GM03348 (cell line): ENCODE measurements at regions not wholly inside any gene's neighbourhood (a gene's known extent, or its start where the extent isn't known, plus 50 kb on each side); places are given as distances from the start of the nearest gene placed in this dataset.

Experiments used
- DNase-seq: peaks from one replicate; pipeline ENCODE4 v3.0.0; 2012; ENCODE audit warnings: low spot score

DNA sequence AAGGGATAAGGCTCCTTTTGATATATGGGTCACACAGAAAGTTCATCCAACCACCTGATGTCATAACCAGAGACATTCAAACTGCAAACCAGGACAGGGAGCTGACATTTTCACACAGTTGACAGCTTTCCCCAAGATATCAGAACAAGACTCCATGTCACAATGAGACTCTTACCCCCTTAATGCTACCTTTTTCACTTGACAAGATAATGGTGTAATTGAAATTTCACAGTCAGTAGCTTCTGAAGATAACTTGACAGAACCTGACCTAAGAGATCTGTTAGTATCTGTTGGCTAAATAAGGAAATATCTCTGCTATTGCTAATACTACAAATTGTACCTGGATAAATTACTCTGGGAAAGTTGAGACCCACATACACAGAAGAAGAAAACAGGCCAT is 187.3 kb downstream of the C12orf50 start:
- no peak for DNase-seq

DNA sequence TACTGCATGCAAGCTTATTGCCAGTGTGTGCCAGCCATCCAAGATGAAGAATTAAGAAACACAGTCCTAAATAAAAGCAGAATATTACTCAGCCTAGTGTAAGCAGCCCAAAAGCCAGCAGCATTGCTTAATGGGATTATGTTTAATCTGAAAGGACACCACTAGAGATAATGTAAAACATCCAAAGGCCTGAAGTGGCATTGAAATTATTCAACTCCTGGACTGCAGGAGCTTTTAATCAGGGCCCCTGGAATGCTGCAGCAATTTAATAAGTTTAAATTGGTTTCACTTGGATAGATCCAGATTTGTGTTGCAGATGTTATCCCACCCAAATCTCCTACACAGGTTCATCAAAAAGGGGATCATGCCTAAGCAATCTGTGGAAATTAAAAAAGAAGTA is 193.0 kb downstream of the C12orf50 start:
- no peak for DNase-seq

DNA sequence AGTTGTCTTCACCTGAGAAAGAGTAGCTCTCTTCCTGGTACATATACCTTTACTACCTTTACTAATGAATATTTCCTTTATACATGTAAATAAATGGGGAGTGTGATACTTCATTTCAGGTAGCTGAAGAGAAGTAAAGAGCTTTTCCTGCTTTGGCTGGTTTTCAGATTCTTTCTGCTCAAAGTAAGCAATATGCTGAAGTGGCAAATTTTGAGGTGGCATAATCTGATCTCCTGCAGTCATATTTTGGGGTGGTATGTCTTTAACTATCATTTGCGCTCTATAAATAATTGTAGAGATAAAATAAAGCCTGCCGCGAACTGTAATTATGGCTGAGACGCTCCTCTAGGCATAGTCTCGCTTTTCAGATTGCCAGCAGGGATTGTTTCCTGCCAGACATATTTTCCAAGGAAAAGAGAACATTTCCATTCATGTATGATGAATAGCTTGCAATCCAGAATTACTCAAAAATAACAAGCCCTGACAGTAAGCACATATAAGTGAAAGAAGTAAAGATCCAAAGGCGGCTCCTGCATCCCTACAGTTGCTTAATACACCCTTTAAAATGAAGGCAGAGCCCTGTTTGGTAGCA is 200.7 kb downstream of the C12orf50 start:
- no peak for DNase-seq

DNA sequence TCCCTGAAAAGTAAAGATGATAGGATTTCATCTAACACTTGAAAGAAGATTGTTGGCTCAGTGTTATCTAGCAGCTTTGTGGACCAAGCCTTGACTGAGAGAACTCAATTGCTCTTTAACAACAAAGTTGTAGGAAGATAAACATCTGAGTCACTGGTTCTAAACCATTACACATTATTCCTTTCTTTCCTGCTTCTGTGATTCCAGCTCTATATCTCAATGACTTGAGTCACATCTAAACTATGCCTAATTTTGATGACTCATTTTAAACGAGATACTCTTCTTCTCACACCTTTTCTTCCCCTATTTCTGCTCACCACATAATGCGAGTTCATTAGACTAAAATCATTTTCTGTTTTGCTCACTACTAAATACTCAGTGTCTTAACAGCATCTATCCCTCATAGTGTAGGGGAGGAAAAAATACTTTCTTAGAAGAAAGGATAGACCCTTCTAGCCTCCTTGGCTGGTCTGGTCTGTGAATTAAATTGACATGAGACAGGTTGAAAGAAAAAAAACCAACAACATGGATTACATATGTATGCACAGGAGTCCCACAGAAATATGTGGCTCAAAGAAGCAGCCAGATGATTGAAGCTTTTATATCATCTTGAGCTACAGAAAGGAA is 201.4 kb downstream of the C12orf50 start:
- DNase-seq, result no peak

DNA sequence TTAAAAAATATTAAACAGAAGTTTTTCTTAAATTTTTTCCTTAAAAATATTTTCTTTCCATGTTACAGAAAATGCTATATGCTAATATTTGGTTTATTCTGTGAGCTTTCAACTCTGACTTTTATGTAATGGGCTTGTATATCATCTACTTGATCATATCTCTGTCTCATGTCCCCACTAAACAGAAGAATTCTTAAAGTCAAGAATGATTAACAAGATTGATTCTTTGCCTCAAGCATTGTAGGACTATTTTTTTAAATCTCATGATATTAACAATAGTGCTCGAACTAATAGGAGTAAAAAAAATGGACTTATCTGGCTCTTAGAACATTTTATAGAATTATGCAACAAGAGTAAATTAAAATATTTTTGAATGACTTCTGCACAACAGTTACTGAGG is 206.3 kb downstream of the C12orf50 start:
- DNase-seq, result no peak

DNA sequence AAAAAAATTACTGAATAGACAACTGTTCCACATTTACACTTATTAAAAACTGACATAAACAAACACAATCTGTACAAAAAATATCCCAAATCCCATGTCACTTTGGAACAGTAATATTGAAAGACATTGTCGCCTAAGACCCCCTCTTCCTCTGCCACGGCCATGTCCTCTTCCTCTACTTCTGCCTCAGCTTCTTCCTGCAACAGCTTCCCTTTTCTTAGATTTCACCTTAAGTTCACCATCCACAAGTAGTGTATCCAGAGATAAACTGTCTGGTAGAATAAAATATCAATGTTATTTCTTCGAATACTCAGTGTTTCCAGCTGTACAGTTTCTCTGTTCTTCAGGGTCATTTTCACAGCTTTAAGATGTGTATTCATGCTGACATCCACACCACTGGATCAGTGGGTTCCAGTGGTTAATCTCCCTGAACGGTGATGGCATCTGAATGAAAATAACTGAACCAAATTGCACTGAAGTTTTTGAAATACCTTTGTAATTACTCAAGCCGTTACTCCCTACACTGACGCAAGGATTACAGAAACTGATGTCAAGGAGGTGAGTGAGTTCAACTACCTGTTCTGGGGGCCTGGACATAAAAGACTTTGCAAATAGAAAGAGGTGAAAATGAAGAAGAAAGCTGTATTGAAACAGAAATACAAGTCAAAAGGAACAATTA is 208.5 kb downstream of the C12orf50 start:
- DNase-seq, result no peak

DNA sequence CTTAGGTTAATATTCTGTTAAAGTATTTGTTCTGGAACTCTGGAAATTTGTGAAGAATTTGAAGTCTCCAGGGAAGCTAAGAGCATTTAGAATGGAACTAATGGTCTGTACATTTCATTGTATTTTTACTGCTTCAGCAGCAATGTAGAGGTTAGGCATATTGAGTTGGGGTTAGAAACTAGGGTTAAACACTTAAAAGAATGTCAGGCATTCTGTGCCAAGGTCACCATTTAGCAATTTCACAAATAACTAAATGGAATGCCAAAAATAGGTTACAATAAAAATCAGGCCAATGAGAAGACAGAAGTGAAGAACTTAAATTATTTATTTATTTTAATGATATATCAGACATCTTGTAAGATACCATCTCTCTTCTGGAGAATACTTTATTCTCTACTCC is 210.8 kb downstream of the C12orf50 start:
- DNase-seq, result no peak

DNA sequence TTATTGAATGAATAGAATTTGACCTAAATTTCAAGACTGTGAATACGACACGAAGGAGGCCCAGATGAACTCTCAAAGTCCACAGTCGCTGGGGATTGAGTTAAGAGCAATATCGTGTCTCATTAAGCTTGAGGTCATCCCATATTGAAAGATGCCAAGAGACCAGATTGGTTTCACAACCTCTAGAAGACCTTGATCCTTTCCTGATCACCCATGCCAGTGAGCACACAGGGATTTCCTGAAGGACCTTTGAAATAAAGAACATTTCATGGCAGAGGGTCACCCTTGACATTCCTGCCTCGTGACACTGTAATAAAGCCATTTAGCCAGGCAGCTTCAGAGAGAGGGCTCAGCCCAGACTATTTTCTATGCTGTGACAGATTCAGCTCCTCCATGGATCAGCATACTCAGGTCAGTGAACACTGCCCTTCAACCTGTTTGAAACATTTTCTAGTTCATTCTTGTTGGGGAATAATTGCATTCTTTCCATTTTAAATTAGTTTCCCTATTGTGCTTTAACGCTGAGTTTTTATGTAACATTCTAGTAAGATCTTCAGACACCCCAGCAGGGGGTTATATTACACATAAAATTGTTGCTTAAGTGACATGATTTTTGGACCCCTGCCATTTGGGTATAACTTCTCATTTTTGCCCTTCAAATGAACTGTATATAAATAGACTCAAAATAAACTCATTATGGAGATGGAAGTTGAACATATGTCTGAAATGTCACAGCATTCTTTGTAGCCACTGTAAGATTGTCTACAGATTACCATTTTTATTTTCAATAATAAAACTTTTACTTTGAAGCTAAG is 213.2 kb downstream of the C12orf50 start:
- no peak for DNase-seq

DNA sequence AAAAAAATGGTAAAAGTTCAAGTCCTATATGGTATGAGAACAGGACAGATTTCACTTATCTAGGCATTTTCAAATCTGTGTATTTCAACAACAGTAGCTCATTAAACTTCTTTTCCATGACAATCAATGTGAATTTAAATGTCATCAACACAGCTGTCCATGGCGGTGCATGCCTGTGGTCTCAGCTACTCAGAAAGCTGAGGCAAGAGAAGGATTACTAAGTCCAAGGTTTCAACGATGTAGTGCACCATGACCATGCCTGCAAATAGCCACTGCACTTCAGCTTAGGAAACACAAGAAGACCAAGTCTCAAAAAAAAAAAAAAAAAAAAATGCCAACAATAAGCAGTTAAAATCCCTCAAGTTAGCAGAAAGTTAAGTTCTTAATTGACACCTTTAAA is 214.6 kb downstream of the C12orf50 start:
- no peak for DNase-seq

DNA sequence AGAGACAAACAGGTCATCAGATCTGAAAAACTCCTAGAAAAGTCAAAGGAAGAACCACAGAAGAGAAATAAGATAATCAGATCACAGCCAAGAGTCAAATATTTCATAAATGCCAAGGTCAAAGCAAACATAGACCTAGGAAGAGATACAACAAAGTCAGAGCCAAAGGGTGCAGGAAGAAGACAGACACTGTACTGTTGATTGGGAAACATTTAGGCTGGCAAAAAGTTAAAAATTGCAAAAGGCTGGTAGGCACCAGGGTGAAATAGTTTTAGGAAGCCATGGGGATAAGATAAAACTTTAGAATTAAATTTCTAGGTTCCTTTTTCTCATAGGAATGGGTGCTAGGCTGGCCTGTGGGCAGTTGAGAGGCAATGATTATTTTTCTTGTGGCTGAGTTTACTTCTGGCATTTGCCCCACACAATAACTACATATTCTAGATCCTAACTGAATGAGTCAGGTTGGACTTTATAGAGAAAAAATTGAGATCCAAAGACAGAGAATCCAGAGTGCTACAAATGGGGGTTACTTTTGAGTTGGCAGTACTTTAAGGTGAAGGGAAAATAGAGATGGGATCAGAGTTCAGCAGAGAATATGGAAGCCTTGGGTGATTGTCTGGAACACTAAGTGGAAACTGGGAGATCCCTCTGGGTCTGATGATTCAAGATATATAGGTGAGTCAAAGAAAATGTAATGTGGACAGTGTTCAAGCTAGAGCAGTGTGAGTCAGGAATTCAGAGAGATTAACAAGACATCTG is 215.5 kb downstream of the C12orf50 start:
- DNase-seq, result no peak

DNA sequence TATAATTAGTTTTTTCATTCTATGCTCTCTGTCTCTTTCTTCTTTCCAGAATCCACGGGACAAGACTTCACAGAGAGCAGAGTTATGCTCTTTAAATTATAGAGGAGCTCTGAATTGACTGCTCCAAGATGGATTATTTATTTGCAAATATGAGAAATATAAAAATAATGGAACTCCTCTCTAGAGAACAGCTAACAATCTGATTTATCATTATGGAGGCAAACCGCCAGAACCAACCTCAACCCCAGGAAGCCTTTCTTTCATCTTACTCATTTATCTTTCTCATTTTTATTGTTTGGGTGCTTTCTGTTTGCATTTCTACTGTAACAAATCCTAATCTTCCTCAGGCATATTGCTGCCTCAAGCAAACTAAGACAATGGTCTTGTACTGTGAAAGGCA is 216.5 kb downstream of the C12orf50 start:
- no peak for DNase-seq

DNA sequence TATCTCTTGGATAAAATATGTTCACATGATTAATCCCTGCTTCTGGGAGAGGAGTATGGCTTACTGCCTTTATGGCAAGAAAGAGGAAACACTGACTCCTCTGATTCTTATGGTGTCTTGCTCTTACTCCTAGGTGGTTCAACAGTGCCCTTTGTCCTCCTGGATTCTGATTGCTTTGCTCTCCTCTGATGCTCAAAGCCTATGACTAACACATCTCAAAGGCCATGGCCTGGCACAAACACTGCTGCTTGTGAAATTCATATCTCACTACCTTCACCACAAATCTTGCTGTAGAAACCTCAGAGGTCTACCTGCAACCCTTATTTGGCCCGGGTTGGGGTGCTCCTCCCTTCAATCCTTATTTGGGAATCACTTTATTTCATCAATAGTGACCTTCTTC is 217.2 kb downstream of the C12orf50 start:
- DNase-seq, result no peak

DNA sequence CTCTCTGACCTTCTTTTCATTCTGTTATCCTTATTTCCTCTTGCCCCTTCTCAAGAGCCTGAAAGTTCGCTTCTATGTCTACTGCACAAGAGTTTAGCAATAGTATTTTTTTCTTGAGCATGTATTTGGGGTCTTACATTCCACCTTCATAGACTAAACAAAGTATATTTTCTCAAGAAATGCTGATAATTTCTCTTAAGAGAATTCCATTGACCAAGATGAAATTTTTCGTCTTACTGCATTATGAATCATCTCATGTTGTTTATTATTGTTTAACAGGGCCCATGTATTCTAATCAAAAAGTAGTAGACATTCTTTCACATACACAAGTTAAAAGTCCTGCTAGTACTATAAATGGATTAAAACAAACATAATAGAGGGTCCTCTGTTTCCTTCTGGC is 219.3 kb downstream of the C12orf50 start:
- DNase-seq, result no peak

DNA sequence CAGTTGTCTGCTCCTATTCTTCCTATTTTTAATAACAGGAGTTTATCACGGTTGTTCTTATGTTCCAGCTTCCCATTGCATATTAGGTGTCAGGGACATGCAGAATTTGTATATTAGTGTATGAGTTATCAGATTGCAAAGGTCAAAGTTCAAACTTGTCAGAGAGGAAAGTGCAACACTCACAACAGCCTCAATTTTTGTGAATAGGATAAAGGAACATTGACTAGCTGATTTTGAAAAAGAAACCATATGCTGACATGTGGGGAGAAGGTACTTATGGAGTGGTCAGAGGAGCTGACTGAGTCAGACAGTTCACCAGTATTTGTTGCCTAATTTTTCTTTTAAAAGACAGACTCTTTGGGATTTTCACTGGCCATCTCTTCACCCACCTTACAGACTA is 222.1 kb downstream of the C12orf50 start:
- no peak for DNase-seq

DNA sequence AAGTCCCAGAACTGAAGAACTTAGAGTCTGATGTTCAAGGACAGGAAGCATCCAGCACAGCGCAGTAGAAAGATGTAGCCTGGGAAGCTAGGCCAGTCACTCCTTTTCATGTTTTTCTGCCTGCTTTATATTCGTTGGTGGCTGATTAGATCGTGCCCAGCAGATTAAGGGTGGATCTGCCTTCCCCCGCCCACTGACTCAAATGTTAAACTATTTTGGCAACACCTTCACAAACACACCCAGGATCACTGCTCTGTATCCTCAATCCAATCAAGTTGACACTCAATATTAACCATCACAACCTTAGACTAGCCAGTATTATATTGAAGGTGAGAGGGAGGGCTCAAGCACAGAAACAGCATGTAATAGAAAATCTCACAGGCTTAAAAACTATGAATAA is 222.9 kb downstream of the C12orf50 start:
- DNase-seq, result no peak

DNA sequence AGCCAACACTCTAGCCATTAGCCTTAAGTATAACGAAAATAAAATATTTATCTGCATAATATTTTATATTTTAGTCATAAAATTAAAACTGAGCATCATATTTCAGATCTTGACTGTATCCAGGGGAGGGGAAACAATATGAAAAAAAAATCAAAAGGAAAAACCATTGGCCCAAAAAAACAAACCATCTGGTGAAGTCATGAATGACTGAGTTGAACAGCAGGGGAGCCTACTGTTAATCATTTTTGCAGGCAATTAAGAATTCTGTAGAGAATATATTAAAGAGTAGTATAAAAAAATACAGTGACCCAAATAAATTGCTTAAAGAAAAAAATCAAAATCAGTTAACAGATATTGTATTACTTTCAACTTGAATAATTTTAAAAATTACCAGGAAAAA is 224.8 kb downstream of the C12orf50 start:
- no peak for DNase-seq

DNA sequence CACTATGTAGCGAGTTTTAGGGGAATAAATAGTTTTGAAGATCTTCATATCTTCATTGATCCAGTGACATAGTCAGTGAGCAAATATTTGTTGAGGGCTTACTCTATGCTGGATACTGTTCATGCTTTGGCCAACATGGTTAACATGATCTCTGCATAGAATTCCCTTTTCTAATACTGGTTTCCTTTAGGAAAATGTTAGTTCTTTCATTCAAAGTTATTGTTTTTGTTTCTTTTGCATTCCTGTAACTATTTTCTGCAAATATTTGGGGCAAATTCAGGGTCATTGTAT is 226.5 kb downstream of the C12orf50 start:
- no peak for DNase-seq

DNA sequence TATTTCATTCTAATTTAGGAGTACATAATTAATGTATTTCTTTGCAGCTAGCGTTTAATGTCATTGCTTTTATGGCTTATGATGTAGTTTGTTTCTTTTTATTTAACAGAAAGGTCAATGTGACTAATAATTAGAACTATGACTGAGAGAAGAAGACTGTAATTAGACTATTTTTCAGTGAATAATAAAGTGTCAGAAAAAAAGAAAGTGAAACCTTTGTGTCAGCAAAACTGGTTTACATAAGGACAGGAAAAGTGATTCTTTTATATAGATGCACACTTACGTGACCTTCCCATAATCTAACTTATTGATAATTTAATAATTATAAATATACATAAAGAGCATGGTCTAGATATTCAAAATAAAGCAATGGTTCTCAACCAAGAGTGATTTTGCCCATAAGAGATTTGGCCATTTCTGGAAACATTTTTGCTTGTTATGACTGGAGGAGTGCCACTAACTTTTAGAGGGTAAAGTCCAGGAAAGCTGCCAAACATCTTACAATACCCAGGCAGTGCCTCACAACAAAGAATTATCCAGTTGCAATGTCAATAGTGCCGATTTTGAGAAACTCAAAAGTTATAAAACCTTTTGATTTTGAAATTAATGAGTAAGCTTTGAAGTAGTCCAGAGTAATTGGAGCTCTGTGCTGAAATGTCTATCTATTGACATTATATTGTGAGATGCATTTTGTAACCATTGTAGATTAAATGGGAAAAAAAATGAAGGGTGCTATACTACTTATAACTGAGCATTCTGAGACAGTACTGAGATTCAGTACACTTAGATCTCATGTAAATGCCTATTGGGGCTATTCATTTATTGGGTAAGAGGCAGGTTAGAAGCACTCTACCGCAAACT is 227.1 kb downstream of the C12orf50 start:
- DNase-seq, result no peak

DNA sequence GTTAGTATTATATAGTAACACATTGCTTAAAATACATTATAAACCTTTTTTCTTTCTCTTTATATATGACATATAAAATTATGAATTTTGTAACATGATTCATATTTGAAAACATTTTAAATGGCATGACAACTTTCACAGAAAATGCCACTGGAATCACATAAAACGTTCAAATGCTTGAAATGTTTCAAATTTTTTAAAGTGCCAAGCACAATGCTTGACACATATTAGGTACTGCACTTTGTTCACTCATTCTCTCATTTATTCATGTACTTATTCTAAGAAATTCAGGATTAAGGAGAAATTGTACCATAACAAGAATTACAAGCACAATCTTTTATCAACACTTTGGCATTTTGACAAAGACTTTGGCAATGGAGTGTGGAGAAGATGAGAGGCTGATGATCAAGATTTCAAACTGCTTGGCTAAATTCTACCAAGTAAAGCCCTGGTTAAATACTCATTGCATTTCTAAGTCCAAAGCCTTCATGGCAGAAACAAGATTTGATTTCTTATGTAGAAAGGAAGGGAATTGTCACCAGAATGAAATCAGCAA is 232.2 kb downstream of the C12orf50 start:
- DNase-seq, result no peak

DNA sequence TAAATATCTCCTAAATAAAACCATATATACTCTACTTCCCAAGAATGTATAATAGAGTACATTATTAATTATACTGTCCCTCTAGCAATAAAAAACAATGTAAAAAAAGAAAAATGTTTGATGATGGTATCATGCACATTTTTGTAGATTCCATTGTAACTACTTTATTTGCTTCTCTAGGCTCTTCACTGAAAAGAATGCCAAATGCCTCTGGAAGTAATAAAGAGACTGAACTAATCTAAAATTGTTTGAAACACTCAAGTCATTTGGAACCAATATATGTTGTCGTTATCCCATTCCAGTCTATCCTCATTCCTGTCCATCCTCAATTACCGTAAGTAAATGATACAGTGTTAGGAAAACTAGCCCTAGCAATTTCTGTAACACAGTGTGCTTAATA is 233.6 kb downstream of the C12orf50 start:
- DNase-seq, result no peak

DNA sequence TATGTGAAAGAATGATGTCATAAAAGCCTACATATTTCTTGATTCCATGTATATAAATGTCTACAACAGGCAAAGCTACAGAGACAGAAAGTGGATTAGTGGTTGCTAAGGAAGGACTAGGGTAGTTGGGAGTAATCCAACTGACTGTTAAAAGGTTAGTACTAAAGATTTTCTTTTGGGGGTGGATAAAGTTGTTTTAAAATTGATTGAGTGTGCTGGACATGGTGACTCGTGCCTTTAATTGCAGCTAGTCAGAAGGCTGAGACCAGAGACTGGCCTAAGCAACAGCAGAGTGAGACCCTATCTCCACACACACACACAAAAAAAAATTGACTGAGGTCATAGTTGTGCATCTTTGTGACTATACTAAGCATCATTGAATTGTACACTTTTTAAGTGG is 234.3 kb downstream of the C12orf50 start:
- no peak for DNase-seq
